A673 (cell line): ENCODE measurements at regions not wholly inside any gene's neighbourhood (a gene's known extent, or its start where the extent isn't known, plus 50 kb on each side); places are given as distances from the start of the nearest gene placed in this dataset.

Source experiments
- EZH2 ChIP-seq: fragments of 200-600 bp; sonication (generic); IDR thresholded peaks from 2 replicates; pipeline ENCODE4 v1.6.1; 2017; ENCODE audit warnings: borderline replicate concordance, low read depth, mild to moderate bottlenecking, mixed read lengths, antibody characterized with exemption, low read length; ENCODE audit not compliant: poor library complexity, severe bottlenecking
- TF ChIP-seq, protein P1 (sequence below): fragments of 300-800, 200-600 bp; sonication (generic); conservative IDR thresholded peaks from 2 replicates; pipeline ENCODE4 v1.5.1; 2017; ENCODE audit warnings: low read depth, mild to moderate bottlenecking, antibody characterized with exemption, low read length, moderate library complexity, mixed read lengths

DNA sequence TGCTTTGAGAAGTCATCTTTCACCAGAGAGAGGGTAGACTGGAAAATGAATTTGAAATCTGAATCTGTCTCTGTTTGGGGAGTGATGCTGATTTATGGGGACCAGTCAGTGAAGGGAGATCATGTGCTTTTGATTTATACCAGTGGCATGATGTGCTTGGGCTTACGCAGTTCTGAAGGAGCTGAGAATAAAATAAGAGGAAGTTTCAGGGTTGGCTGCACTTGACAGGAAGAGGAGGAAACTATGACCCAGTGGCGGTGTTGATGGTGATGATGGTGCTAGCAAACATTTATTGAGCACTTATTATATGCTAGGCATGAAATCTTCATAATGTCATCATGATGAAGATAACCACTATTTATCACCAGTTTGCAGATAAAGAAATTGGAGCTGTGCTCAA is 136.4 kb upstream of the GLRA1 start:
- TF ChIP-seq, protein P1, sequence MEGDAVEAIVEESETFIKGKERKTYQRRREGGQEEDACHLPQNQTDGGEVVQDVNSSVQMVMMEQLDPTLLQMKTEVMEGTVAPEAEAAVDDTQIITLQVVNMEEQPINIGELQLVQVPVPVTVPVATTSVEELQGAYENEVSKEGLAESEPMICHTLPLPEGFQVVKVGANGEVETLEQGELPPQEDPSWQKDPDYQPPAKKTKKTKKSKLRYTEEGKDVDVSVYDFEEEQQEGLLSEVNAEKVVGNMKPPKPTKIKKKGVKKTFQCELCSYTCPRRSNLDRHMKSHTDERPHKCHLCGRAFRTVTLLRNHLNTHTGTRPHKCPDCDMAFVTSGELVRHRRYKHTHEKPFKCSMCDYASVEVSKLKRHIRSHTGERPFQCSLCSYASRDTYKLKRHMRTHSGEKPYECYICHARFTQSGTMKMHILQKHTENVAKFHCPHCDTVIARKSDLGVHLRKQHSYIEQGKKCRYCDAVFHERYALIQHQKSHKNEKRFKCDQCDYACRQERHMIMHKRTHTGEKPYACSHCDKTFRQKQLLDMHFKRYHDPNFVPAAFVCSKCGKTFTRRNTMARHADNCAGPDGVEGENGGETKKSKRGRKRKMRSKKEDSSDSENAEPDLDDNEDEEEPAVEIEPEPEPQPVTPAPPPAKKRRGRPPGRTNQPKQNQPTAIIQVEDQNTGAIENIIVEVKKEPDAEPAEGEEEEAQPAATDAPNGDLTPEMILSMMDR, result no peak
- no peak for TF ChIP-seq EZH2
